GM21381 (cell line): ENCODE measurements at regions not wholly inside any gene's neighbourhood (a gene's known extent, or its start where the extent isn't known, plus 50 kb on each side); places are given as distances from the start of the nearest gene placed in this dataset.

Source experiments
- ATAC-seq: cut with Tn5 transposase; IDR thresholded peaks from one replicate; pipeline ENCODE4 v1.9.1; 2021; ENCODE audit warnings: mild to moderate bottlenecking, moderate library complexity; ENCODE audit not compliant: unreplicated experiment

GRCh38 chr21:43304621-43305335, 122.2 kb downstream of the SIK1 start:
- no peak for ATAC-seq

DNA sequence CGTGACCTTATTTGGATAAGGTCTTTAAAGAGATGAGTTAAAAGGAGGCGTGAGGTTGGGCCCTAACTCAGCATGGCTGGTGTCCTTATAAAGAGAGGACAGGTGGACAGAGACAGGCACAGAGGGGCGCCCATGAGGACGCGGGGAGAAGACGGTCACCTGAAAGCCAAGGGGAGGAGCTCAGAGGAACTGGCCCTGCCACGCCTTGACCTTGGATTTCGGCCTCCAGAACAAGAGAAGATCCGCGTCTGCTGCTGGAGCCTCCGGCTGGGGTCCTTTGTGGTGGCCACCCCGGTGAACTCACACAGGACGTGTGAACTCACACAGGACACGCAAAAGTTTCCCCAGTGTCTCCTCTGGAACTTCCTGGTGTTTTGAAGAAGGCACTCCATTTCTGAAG, 122.7 kb downstream of the SIK1 start:
- ATAC-seq, result no peak

DNA sequence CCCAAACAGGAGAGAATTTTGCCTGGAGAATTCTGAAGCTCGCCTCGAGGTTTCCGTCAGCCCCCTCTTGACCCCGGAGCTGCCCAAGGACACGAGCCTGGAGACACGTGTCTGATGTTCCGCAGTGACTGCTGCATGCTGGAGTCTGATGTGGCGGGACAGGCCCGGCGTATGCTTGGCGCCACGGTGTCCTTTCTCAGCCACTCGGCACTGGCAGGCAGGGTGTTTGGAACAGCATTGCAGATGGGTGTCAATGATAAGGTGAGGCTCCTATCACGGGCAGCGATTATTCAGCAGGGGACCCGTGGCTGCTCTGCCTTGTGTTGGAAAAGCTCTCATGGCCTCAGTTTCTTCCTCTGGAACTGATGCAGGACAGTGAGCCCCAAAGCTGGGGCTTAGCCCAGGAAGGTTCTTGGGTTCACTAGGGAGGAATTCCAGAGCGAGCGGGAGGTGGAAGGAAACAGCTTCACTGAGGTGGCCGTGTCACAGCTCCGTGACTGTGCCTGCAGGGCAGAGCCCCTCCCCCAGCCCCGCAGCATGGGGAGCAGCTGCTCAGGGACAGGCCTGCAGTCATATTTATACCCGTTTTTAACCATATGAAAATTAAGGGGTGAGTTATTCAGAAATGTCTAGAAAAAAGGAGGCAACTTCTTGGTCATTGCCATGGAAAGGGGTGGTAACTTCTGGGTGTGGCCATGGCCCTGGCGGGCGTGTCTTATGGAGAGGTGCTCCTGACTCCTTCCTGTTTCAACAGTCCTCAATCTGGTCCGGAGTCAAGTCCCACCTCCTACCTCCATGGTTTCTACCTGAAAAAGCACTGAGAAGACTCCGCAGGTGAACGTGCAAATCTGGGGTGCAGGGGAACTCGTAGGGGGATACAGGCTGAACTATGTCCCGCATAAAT, 123.4 kb downstream of the SIK1 start:
- no peak for ATAC-seq

GRCh38 chr21:43302769-43303168, 124.2 kb downstream of the SIK1 start:
- ATAC-seq, result no peak

DNA sequence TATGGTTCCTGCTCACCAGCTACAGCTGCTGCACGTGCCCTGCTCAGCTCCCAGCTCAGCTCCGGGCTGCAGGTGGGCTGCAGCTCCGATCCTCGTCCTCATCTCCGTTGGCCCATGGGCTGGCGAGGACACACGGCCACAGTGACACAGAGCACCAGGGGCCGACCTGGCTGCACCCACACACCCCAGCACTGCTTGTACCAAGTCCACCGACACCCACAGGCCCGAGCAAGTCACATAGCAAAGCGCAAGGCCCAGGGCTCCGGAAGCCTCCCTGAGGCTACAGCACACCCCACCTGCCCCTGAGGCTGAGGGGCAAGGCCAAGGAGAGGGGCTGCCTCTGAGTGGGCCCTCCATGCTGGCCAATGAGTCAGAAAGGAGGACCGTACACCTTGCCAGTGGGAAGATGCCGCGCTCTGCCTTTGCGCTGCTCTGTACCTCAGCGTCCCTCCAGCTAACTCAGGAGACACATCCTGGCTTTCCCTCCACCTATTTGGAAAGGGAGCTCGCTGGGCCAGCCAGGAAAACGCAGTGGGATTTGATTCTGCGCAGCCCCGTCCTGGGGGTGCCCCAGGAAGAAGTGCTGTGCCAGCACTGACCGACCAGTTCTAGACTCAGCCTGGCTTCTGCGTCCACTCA, 124.8 kb downstream of the SIK1 start:
- ATAC-seq, result no peak

DNA sequence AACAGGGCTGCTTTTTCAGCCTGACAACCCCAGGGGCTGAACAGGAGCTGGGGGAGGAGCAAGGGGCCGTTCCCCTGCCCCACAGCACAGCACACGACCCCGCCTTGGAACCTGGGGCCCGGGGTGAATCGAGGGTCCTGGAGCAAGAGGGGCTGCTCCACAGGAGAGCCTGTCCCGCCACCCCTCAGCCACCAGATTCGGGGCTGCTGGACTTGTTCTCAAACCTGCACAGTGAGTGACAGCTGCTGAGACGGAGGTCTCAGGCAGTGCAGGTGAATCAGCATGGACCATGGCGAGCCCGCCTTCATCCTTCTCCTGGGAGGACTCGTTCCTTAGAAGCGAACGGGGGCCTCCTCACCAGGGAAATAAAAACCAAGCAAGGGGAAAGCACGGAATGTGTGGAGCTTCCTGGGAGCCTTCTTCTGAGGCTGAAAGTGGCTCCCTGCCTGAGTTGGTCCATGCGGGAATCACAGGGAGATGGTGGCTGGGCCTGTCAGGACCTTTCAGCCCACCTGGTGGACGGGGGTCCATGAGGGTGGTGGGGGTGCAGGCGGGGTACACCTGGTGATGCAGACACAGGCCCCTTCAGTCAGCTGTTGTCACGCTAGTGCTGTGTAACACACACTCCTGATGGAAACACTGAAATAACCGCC, 125.4 kb downstream of the SIK1 start:
- no peak for ATAC-seq

DNA sequence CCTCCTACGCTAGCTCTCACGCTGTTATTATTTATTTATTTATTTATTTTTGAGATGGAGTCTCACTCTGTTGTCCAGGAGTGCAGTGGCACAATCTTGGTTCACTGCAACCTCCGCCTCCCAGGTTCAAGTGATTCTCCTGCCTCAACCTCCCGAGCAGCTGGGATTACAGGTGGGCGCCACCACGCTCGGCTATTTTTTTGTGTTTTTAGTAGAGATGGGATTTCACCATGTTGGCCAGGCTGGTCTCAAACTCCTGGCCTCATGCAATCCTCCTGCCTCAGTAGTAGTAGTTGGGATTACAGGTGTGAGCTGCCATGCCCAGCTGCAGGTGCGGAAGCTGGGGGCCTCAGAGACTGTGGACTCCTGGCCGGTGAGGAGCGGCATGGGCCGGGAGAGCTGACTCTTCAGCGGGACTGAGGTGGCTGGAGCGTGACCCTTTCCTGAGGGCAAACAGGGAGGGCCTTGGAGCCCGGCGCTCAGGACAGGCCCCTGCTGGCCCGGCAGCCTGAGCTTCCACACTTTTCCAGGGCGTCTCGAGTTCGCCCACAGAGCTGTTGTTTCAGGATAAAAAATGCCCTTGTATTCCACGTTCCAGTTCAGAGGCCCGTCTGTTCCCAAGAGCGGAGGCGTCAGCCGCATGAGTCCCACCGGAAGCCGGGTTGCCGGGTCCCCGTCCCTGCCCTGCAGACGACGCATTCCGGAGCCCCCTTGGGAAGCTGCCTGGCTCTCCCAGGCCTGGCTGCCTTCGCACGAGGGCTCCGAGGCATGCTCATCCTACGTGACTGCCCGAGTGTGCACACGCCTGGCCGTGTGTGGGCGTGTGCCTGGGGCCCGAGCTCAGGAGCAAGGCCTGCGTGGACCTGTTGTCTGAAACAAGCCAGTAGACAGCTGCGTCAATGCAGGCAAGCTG, 126.2 kb downstream of the SIK1 start:
- no peak for ATAC-seq

GRCh38 chr21:43299441-43300277, 127.3 kb downstream of the SIK1 start:
- ATAC-seq, result no peak

GRCh38 chr21:43298546-43299440, 128.1 kb downstream of the SIK1 start:
- ATAC-seq, result no peak

DNA sequence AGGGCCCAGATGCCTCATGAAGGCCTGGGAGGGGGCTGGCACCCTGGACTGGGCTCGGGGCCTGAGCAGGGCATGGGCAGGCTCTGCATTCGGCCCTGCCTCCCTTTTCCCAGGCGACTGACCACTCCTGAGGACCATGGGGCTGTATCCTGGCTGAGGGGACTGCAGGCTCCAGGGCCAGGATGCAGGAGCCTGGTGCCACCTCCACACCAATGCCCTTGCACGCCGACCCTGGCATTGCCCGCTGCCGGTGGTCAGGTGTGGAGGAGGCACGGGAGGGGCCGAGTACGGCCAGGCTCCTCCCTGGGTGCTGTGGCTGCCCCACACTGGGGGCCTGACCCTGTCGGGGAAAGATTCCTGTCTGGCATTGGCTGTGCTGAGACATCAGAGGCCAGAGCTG, 128.9 kb downstream of the SIK1 start:
- ATAC-seq, result no peak

DNA sequence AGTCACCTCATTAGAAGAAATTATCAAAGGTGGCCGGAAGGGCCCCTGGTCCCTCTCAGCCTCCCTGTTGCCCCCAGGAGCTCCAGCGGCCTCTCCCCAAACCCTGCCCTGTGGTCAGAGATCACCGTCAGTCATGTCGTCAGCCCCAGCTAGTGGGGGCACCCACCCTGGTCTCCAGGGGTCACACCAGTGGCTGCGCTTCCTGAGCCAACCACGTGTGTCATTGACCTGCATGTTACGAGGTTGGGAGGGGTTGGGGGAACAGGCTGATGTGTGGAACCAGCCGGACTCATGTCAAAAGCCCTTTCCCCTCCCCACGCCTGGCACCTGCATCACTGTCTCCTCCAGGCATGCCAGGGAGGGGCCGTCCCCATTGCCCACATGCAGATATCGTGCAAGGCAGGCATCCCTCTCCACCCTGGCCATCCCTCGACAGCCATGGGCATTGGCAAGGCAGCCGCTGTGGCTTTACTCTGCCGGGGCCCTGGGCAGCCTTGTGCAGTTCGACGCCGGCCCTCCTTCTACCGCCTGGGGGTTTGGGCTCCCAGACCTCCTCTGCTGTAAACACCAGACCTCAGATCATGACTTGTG, 128.7 kb downstream of the CRYAA start:
- ATAC-seq, result no peak

- no peak for ATAC-seq
Observed at GRCh38 chr21:43295066-43295958, 126.5 kb downstream of the CRYAA start.

GRCh38 chr21:43294194-43294902, 125.5 kb downstream of the CRYAA start:
- ATAC-seq, result no peak

DNA sequence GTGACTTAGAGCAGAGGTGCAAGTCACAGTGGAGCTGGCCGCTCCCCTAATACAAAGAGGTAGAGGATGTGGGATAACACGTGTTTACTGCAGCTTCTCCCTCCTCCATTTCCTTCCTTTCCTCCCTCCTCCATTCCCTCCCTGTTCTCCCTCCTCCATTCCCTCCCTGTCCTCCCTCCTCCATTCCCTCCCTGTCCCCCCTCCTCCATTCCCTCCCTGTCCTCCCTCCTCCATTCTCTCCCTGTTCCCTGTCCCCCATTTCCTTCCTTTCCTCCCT, 124.0 kb downstream of the CRYAA start:
- no peak for ATAC-seq

- ATAC-seq, result no peak
Observed at GRCh38 chr21:43292041-43292865, 123.4 kb downstream of the CRYAA start.
